HUES6 (cell line): ENCODE measurements at regions not wholly inside any gene's neighbourhood (a gene's known extent, or its start where the extent isn't known, plus 50 kb on each side); places are given as distances from the start of the nearest gene placed in this dataset.

Experiments used
- H3K27ac ChIP-seq: 2 replicates; pipeline ENCODE4 v1.7.0; 2013; ENCODE audit warnings: low read depth, mild to moderate bottlenecking, low read length, inconsistent platforms
- H3K27me3 ChIP-seq: 2 replicates; pipeline ENCODE4 v1.6.1; 2013; ENCODE audit warnings: low read length; ENCODE audit not compliant: control insufficient read depth, insufficient read depth
- H3K36me3 ChIP-seq: 2 replicates; pipeline ENCODE4 v1.6.1; 2013; ENCODE audit warnings: low read length; ENCODE audit not compliant: control insufficient read depth, insufficient read depth
- H3K4me1 ChIP-seq: 2 replicates; pipeline ENCODE4 v1.6.1; 2013; ENCODE audit warnings: low read length; ENCODE audit not compliant: control insufficient read depth, insufficient read depth
- H3K4me3 ChIP-seq: 2 replicates; pipeline ENCODE4 v1.5.1; 2013; ENCODE audit warnings: low read depth, low read length
- H3K9ac ChIP-seq: one replicate; pipeline ENCODE4 v1.6.1; 2013; ENCODE audit warnings: mild to moderate bottlenecking, low read length
- H3K9me3 ChIP-seq: 2 replicates; pipeline ENCODE4 v1.6.1; 2013; ENCODE audit warnings: low read depth, low read length; ENCODE audit not compliant: control insufficient read depth, insufficient read depth

DNA sequence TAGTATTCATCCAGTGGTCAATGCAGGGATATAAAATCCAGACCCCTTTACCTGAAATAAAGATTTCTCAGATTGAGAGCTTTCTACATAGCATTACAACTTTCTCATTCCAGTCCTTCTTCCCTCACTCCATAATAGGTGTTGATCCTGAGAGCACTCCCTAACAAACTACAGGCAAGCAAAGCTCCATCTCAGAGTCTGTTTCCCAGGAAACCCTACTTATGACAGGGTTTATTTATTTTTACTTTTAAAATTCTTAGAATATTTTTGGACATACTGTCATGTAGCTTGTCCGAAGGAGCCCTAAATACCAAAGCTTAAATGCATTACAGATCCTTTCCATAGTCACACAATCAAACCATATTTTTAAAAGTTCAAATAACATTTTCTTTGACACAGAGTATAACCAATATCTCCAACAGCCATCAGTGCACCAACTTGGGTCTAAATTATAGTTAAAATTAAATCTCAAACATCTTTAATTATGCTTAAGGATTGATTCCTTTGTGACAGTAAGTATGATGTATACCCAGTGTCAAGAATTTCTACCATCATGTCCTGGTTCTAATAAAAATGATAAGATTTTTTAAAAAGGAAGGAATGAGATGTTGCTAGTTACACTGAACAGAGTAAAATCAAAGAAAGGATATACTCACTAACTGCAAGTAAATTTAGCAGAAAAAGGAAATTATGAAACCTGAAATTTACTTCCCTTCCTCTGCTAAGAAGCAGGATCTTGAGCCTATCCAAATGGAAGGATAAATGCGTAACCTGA is 580.4 kb upstream of the ADGRL3 start:
- H3K36me3 ChIP-seq = no peaks in the 10 kb centered on the region
- H3K27me3 ChIP-seq = no peaks in the 10 kb centered on the region
- H3K9me3 ChIP-seq = no peaks in the 10 kb centered on the region
- H3K9ac ChIP-seq = no peak overlapping the region
- H3K27ac ChIP-seq = no peak overlapping the region
- H3K4me1 ChIP-seq = no peaks in the 10 kb centered on the region
- H3K4me3 ChIP-seq = no peak overlapping the region

GRCh38 chr4:60637976-60638375 is 562.1 kb upstream of the ADGRL3 start:
- Histone ChIP-seq H3K4me1 (no peaks in the 10 kb centered on the region), H3K9ac (no peak overlapping the region), H3K27me3 (no peaks in the 10 kb centered on the region), H3K4me3 (no peak overlapping the region), H3K27ac (no peak overlapping the region), H3K36me3 (no peaks in the 10 kb centered on the region), H3K9me3 (no peaks in the 10 kb centered on the region)

GRCh38 chr4:60648774-60649173 is 551.4 kb upstream of the ADGRL3 start:
- H3K27ac ChIP-seq = no peak overlapping the region
- H3K4me3 ChIP-seq = no peak overlapping the region
- no peaks in the 10 kb centered on the region for H3K4me1 ChIP-seq
- no peak overlapping the region for H3K9ac ChIP-seq
- no peaks in the 10 kb centered on the region for H3K9me3 ChIP-seq
- no peaks in the 10 kb centered on the region for H3K27me3 ChIP-seq
- H3K36me3 ChIP-seq = no peaks in the 10 kb centered on the region

DNA sequence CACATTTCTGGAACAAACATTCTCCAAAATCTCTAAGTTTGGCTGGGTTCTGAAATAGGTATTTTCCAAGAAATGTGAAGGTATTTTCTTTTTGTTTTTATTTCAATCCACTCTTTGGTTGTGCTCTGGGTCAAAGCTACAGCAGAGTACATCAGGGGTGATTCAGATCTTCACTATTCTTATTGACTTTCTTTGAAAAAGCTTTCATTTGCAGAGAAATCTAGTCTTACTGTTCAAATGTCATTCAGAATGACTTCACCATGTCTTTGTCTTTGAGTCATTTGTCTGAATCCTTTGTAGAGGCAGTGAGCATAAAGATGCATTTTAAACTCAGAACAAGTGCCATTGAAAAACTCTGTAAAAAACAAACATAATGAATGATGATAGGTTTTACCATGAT is 547.2 kb upstream of the ADGRL3 start:
- no peak overlapping the region for H3K9ac ChIP-seq
- H3K4me3 ChIP-seq = no peak overlapping the region
- H3K36me3 ChIP-seq = no peaks in the 10 kb centered on the region
- no peaks in the 10 kb centered on the region for H3K9me3 ChIP-seq
- no peaks in the 10 kb centered on the region for H3K4me1 ChIP-seq
- no peaks in the 10 kb centered on the region for H3K27me3 ChIP-seq
- H3K27ac ChIP-seq = no peak overlapping the region

- H3K9ac ChIP-seq = no peak overlapping the region
- H3K36me3 ChIP-seq = no peaks in the 10 kb centered on the region
- no peaks in the 10 kb centered on the region for H3K27me3 ChIP-seq
- H3K27ac ChIP-seq = no peak overlapping the region
- no peak overlapping the region for H3K4me3 ChIP-seq
- no peaks in the 10 kb centered on the region for H3K4me1 ChIP-seq
- H3K9me3 ChIP-seq = no peaks in the 10 kb centered on the region
Measured at GRCh38 chr4:60655356-60655755, 544.8 kb upstream of the ADGRL3 start.

- H3K27ac ChIP-seq = no peak overlapping the region
Measured at GRCh38 chr4:60656171-60656570, 544.0 kb upstream of the ADGRL3 start.

DNA sequence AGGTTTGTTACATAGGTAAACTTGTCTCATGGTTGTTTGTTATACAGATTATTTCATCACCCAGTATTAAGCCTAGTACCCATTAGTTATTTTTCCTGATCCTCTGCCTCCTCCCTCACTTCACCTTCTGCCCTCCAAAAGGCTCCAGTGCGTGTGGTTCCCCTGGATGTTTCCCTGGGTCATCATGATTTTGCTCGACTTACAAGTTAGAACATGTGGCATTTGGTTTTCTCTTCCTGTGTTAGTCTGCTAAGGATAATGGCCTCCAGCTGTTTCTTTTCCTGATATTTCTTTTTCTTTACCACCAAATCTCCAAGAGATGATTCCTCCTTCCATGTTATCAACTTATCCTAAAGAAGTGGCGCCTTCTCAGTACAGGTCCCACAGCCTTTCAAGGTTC is 543.1 kb upstream of the ADGRL3 start:
- Histone ChIP-seq H3K9me3 (peaks cover 1% of the 10 kb centered on the region; the same call in 1 of the 2 replicates), H3K9ac (no peak overlapping the region), H3K27me3 (no peaks in the 10 kb centered on the region), H3K36me3 (no peaks in the 10 kb centered on the region), H3K4me1 (no peaks in the 10 kb centered on the region), H3K27ac (no peak overlapping the region), H3K4me3 (no peak overlapping the region)

More at GRCh38 chr4:60656171-60656570, 544.0 kb upstream of the ADGRL3 start:
- Histone ChIP-seq H3K27me3 (no peaks in the 10 kb centered on the region), H3K9me3 (no peaks in the 10 kb centered on the region), H3K4me3 (no peak overlapping the region), H3K36me3 (no peaks in the 10 kb centered on the region), H3K4me1 (no peaks in the 10 kb centered on the region), H3K9ac (no peak overlapping the region)

DNA sequence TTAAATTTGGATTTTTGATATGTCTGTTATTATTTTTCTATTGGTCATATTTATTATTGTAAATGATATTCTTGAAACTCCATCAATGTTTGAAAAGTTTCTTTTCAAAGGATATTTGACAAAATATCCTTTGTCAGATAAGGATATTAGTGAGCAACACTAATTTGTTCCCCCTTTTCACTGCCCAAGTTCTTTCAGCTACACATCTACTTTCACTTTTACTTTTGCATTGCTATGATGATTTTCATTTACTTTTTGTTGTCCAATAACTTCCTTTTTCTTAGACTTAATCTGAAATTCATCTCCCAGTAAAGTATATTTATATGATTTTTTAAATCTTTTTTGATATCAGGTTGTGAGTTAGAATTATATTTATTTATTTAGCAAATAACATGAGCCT is 542.3 kb upstream of the ADGRL3 start:
- Histone ChIP-seq H3K9ac (no peak overlapping the region), H3K27me3 (no peaks in the 10 kb centered on the region), H3K9me3 (peaks cover 3% of the 10 kb centered on the region; the same call in 1 of the 2 replicates), H3K27ac (no peak overlapping the region), H3K4me3 (no peak overlapping the region), H3K36me3 (no peaks in the 10 kb centered on the region), H3K4me1 (no peaks in the 10 kb centered on the region)

GRCh38 chr4:60663769-60664168 is 536.4 kb upstream of the ADGRL3 start:
- no peak overlapping the region for H3K9ac ChIP-seq

DNA sequence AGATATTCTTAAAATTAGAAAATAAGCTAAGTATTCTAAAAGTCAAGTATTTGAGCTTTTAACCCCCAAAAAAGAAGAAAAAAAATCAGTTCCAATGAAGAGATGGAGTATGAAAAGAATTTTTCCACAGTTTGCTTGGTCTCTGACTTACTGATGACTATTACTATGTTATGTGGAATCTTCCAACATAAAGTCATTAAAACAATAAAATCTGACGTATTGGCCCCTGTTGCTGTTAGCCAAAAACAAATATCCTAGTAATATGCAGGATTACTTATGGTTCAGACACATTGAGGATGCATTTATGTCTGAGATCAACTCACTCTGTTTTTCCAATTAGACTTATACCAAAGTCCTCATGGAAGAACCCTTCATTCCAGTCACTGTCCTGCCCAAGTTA is 517.2 kb upstream of the ADGRL3 start:
- Histone ChIP-seq H3K36me3 (no peaks in the 10 kb centered on the region), H3K4me3 (no peak overlapping the region), H3K27me3 (no peaks in the 10 kb centered on the region), H3K9me3 (no peaks in the 10 kb centered on the region), H3K9ac (no peak overlapping the region), H3K27ac (no peak overlapping the region), H3K4me1 (no peaks in the 10 kb centered on the region)

More at GRCh38 chr4:60663769-60664168, 536.4 kb upstream of the ADGRL3 start:
- no peaks in the 10 kb centered on the region for H3K4me1 ChIP-seq
- no peak overlapping the region for H3K4me3 ChIP-seq
- no peak overlapping the region for H3K27ac ChIP-seq
- peaks cover 3% of the 10 kb centered on the region; the same call in 1 of the 2 replicates for H3K9me3 ChIP-seq
- H3K36me3 ChIP-seq = no peaks in the 10 kb centered on the region
- H3K27me3 ChIP-seq = no peaks in the 10 kb centered on the region

DNA sequence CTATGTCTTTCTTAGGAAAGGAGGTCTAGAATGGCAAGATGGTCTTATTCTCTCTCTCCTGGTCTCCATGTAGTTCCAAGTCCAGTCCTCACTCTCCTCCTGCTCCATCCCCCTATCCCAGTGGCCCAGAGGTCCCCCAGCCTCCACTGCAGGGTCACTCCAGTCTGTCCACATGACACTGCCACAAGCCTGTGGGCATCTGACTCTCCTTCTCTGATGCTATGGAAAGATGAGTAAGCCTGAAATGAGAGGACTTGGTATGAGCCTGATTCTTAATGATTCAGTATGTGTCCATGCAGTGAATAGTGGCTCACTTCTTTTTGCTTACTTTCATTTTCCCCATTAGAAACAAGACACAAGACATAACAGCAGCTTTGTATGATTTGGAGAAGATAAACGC is 516.8 kb upstream of the ADGRL3 start:
- H3K4me3 ChIP-seq = no peak overlapping the region
- no peaks in the 10 kb centered on the region for H3K9me3 ChIP-seq
- no peak overlapping the region for H3K9ac ChIP-seq
- H3K36me3 ChIP-seq = no peaks in the 10 kb centered on the region
- H3K27me3 ChIP-seq = no peaks in the 10 kb centered on the region
- H3K4me1 ChIP-seq = no peaks in the 10 kb centered on the region
- no peak overlapping the region for H3K27ac ChIP-seq
